ENCODE measurements at regions not wholly inside any gene's neighbourhood (a gene's known extent, or its start where the extent isn't known, plus 50 kb on each side); places are given as distances from the start of the nearest gene placed in this dataset.
"Not testable (repeated sequence)": the region's sequence is repeated elsewhere in the genome, so short reads cannot be mapped to it uniquely, and the experiment has no call there.

DNA sequence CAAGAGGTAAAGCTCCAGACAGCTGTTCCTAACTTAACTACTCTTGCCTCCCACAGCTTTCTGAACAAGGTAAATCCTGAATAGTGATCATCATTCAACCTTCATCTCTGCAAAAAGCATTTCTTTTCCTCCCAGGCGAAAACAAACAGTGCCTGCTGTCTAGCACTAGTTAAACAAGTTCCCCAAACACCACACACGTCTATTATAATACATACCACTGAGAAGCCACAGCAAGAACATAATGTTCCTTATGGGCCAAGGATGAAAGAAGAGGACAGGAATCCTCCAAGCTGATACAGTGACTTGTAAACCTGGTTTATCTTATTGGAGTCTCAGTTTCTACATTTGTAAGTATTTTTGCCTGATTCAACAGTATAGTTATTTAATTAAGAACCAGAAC is 56.1 kb upstream of the PDPR start:
- TF ChIP-seq EZH2phosphoT487 (IDR thresholded peaks at IDR 0.05; ENCODE audit: low read length); EZH2 (optimal IDR thresholded peaks at IDR 0.05; ENCODE audit: low read depth, low read length): not testable (repeated sequence)
- TF ChIP-seq, protein P1, sequence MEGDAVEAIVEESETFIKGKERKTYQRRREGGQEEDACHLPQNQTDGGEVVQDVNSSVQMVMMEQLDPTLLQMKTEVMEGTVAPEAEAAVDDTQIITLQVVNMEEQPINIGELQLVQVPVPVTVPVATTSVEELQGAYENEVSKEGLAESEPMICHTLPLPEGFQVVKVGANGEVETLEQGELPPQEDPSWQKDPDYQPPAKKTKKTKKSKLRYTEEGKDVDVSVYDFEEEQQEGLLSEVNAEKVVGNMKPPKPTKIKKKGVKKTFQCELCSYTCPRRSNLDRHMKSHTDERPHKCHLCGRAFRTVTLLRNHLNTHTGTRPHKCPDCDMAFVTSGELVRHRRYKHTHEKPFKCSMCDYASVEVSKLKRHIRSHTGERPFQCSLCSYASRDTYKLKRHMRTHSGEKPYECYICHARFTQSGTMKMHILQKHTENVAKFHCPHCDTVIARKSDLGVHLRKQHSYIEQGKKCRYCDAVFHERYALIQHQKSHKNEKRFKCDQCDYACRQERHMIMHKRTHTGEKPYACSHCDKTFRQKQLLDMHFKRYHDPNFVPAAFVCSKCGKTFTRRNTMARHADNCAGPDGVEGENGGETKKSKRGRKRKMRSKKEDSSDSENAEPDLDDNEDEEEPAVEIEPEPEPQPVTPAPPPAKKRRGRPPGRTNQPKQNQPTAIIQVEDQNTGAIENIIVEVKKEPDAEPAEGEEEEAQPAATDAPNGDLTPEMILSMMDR (IDR thresholded peaks at IDR 0.05; ENCODE audit: low read length) = not testable (repeated sequence)

Measured in MM.1S (cell line).